Stomach (tissue), 4 donors: ENCODE measurements at regions not wholly inside any gene's neighbourhood (a gene's known extent, or its start where the extent isn't known, plus 50 kb on each side); places are given as distances from the start of the nearest gene placed in this dataset.

Experiments used
- CTCF ChIP-seq, 7 experiments: fragments of 450-650 bp in 4 of 7; fragments of 200-600 bp in 3 of 7; sonication (generic) in 3 of 7; IDR thresholded peaks; one replicate each; pipeline ENCODE4 v1.5.1; 2016 to 2019; ENCODE audit warnings: antibody characterized with exemption in 7 of 7, control low read depth in 2 of 7, mild to moderate bottlenecking in 1 of 7
- EP300 ChIP-seq: sonication (generic); formaldehyde crosslinking; IDR thresholded peaks from one replicate; pipeline ENCODE4 v1.6.1; 2017; ENCODE audit warnings: antibody characterized with exemption
- POLR2AphosphoS5 ChIP-seq, 3 donors: sonication (generic); formaldehyde crosslinking; IDR thresholded peaks; one replicate each; pipeline ENCODE4 v1.6.1; 2016; ENCODE audit warnings: antibody characterized with exemption in 3 of 3

- TF ChIP-seq CTCF (IDR thresholded peaks at IDR 0.05) = no peak
- TF ChIP-seq POLR2AphosphoS5 (IDR thresholded peaks at IDR 0.05) = no peak
- no peak for TF ChIP-seq EP300
Observed at GRCh38 chr1:60151311-60151710, 77.7 kb upstream of the C1orf87 start.
